NCI-H748 treated with DMSO at 0.1 percent for 48 hours (cell line): ENCODE measurements at regions not wholly inside any gene's neighbourhood (a gene's known extent, or its start where the extent isn't known, plus 50 kb on each side); places are given as distances from the start of the nearest gene placed in this dataset.
"Not testable (repeated sequence)": the region's sequence is repeated elsewhere in the genome, so short reads cannot be mapped to it uniquely, and the experiment has no call there.

Source experiments
- DNase-seq: peaks from one replicate; lab custom pipeline; 2025; lab: John Stamatoyannopoulos, UW

DNA sequence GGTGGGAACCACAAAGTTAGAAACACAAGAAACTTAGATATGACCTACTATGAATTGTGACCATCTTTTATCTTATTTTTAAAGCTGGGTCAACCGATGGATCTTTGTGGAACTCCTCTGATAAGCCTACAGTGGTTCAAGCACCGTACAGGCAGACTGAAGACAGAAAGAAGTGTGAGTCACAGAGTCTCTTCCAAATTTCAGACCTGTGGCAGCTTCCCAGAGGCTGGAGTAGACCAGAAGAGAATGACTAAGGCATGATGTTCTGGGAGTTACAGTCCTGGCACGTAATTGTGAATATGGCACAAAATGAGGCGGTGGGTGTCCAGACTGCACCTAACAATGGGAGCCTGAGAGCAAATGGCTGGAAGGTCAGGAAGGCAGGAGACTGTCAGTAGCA, 70.0 kb downstream of the LMO4 start:
- no peak for DNase-seq

- peak; percentile 36 for DNase-seq
Measured at GRCh38 chr1:87399264-87399663, 70.6 kb downstream of the LMO4 start.

- peak; percentile 22 for DNase-seq
Measured at GRCh38 chr1:87399701-87400100, 71.0 kb downstream of the LMO4 start.

- no peak for DNase-seq
Measured at GRCh38 chr1:87400813-87401212, 72.1 kb downstream of the LMO4 start.

- no peak for DNase-seq
Measured at GRCh38 chr1:87402241-87403002, 73.7 kb downstream of the LMO4 start.

DNA sequence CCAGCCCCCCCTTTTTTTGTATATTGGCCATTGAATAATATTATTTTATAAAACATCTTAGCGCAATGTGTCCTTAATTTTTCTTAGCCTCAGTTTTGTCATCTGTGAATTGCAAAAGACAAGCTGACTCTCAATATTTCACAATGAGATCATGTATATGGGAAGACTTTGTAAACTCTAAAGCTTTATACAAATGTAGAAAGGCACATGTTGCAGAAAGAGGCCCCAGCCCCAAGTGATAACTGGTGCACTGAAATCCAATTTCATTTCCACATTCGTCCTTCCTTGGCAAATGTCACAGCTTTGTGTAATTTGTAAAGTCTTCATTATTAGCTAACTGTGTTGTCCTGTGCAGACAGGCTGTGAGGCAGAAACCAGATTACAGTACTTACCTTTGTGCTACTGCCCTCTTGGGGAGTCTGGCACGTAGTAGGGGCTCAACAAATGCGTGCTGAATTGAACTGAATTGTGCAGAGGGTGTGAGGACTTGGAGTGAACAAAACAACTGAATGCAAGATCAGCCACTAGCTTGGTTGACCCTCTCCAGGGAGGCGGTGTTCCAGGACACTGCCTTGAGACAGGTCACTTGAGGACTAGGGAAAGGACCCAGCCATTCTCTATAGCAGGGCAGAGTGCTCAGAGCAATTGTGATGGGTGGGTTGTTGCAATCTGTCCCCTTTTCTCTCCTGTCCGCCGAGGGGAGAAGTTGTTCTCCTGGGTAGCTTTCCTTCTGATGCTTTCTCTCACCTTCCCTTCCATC, 74.6 kb downstream of the LMO4 start:
- no peak for DNase-seq

- no peak for DNase-seq
Measured at GRCh38 chr1:87404296-87404695, 75.6 kb downstream of the LMO4 start.

- no peak for DNase-seq
Measured at GRCh38 chr1:87408665-87409248, 80.1 kb downstream of the LMO4 start.

- peak; percentile 12 for DNase-seq
Measured at GRCh38 chr1:87410776-87411480, 82.2 kb downstream of the LMO4 start.

GRCh38 chr1:87413846-87414245, 85.2 kb downstream of the LMO4 start:
- DNase-seq, result not testable (repeated sequence)

- no peak for DNase-seq
Measured at GRCh38 chr1:87418048-87418447, 89.4 kb downstream of the LMO4 start.

DNA sequence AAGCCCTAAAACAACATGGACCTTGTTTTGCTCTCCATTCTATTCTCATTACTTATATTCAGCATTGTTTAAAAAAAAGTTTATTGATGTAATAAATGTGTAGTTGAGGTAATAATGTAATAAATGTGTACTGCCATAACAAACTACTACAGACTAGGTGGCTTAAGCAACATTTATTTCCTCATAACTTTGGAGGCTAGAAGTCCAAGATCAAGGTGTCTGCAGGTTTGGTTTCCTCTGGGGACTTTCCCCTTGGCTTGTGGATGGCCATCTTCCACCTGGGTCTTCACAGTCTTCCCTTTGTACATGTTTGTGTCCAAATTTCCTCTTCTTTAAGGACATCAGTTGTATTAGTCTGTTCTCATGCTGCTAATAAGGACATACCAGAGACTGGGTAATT, 93.1 kb downstream of the LMO4 start:
- DNase-seq, result no peak

DNA sequence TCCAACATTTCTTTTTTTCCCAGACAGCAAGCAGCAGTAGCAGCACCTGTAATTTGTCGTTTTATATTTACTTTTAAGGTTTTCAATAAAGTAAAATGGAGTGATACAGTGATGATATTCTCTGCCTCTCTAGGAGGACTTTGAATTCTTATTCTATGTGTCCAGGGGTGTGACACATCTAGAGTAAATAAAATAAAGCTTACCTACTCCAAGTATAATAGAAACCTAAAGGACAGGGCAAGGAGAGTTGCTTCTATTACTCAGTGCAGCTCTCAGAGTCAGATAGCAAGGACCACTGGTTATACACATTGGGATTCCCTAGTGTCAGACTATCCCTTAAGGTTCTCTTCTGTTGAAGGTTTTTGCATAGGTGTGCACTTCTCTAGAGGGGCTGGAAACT, 95.9 kb downstream of the LMO4 start:
- DNase-seq, result no peak

DNA sequence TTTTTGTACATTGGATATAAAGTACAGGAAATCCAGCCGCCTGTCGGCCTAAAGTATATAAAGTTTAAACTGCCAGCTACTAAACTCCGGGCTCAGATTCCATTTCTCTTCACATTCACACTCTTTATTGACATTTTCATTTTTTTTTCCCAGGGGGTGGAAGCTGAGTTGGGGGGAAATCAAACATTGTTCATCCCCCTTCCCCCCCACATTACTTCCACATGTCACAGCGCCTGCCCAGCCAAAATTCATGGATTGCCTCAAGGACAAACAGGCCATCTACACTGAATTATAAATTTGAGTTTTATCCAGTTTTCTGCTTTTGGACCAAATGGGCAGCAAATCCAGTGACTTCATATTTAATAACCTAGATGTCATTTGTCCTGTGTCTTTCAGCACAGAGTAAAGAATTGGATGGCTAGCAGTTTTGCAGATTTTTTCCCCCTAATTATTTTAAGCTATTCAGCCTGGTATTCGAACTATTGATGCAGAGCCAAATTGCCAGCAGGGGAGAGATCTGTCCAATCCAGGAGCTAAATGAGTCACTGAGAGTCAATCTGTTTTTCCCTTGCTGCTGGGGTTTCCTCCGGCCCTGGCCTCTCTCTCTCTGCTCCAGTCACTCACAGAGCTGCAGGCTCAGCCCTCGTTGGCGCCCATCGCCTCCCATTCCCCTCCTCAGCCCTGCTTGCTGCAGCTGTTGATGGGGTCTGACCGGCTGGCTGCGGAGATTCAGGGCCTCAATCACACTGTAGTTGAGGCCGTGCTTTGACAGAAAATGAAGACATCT, 98.0 kb downstream of the LMO4 start:
- no peak for DNase-seq

- DNase-seq, result no peak
Measured at GRCh38 chr1:87428367-87428766, 99.7 kb downstream of the LMO4 start.

- DNase-seq, result no peak
Measured at GRCh38 chr1:87428883-87429282, 100.2 kb downstream of the LMO4 start.

DNA sequence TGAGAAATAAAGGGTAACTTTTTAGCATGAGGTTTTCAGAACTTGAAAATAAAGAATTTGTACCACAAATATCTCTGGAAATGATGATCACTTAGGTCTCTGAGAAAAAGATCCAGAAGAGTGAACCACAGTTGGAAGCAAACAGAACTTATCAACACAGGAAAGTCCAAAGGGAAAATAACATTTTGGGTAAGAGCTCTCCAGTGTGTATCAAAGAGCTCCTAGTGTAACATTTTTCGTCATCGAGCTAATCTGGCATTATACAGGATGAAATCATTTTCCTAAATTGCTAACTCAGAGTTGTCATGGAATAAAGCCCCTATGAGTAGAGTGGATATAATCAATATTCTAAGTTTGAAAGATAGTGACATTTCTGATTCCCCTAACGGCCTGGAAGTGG, 104.0 kb downstream of the LMO4 start:
- no peak for DNase-seq

DNA sequence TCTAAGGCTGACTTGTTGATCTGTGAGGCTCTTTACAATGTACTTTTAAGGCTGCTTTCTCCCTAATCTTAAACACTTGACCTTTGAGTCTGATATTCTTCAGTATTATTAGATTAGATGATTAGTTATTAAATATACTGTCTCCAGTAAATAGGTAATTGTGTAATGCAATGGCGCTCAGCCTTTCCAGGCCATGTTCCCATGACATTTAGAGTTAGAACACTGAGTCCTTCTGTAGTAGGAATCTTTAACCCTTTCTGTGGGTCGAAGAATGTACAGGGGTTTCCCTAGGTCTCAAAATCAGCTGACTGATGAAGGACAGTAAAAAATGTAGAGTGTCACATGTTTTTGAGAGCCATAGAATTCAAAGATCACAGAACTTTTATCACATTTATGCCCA, 104.4 kb downstream of the LMO4 start:
- not testable (repeated sequence) for DNase-seq

DNA sequence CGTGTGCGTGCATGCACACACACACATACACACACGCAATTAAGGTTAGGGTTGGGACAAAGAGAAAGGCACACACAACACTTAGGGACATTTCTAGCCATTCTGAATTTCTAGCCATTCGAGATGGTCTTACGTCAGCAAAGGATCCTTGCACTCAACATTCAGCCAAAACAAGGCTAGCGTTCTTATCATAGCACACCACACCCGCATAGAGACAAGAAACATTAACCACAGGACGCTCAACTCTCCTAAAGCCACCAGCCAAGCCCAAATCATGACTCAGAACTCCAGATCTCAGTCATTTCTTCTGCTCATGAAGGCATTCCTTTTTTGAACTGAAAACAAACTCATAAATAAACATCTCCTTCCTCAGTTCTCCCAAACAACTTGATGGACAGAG, 106.8 kb downstream of the LMO4 start:
- DNase-seq, result no peak

DNA sequence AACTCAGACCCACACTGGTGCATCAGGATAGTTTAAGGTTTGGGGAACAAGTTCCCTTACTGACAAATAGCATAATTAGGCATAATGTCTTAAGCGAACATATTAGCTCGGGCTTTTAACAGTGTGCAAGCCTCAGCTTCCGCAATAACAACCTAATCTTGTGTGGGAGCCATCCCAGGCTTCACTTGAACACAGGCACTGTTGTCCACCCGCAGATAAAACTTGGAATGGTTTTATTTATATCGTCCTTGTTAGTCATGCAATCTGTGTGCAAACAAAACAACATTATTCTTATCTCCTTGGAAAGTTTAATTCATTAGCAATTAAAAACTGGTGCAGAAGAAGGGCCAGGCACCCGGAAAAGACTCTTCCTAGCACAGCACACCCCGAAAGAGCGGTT, 107.4 kb downstream of the LMO4 start:
- DNase-seq, result not testable (repeated sequence)

GRCh38 chr1:87436534-87436933, 107.9 kb downstream of the LMO4 start:
- DNase-seq, result no peak
